H9 (cell line): ENCODE measurements at regions not wholly inside any gene's neighbourhood (a gene's known extent, or its start where the extent isn't known, plus 50 kb on each side); places are given as distances from the start of the nearest gene placed in this dataset.

ENCODE experiments used
- DNase-seq: peaks from one replicate; pipeline ENCODE4 v3.0.0-alpha.2; 2017
- H2AFZ ChIP-seq: one replicate; pipeline ENCODE4 v1.6.1; 2013; ENCODE audit warnings: mild to moderate bottlenecking, low read length, control low read depth, moderate library complexity
- H2AK5ac ChIP-seq: 2 replicates; pipeline ENCODE4 v1.6.1; 2013; ENCODE audit warnings: low read length, control low read depth, mixed read lengths; ENCODE audit not compliant: insufficient read length
- H2BK120ac ChIP-seq: one replicate; pipeline ENCODE4 v1.6.1; 2013; ENCODE audit warnings: low read depth, mild to moderate bottlenecking, low read length, control low read depth, inconsistent platforms; ENCODE audit not compliant: poor library complexity, severe bottlenecking
- H2BK12ac ChIP-seq: 2 replicates; pipeline ENCODE4 v1.6.1; 2013; ENCODE audit warnings: low read length, control low read depth, mixed read lengths, low read depth; ENCODE audit not compliant: insufficient read length
- H2BK15ac ChIP-seq: 2 replicates; pipeline ENCODE4 v1.6.1; 2013; ENCODE audit warnings: low read depth, low read length, control low read depth
- H2BK20ac ChIP-seq: one replicate; pipeline ENCODE4 v1.6.1; 2013; ENCODE audit warnings: low read depth, mild to moderate bottlenecking, low read length, control low read depth, inconsistent platforms; ENCODE audit not compliant: poor library complexity, severe bottlenecking
- H2BK5ac ChIP-seq: 2 replicates; pipeline ENCODE4 v1.6.1; 2013; ENCODE audit warnings: low read length, control low read depth, mixed read lengths; ENCODE audit not compliant: insufficient read length
- H3K14ac ChIP-seq: 2 replicates; pipeline ENCODE4 v1.6.1; 2013; ENCODE audit warnings: low read length, control low read depth; ENCODE audit not compliant: insufficient read depth
- H3K18ac ChIP-seq: 2 replicates; pipeline ENCODE4 v1.6.1; 2013; ENCODE audit warnings: low read depth, mild to moderate bottlenecking, mixed read lengths, low read length, control low read depth; ENCODE audit not compliant: insufficient read length
- H3K23ac ChIP-seq: 2 replicates; pipeline ENCODE4 v1.6.1; 2013; ENCODE audit warnings: low read length, control low read depth, mixed read lengths, low read depth; ENCODE audit not compliant: insufficient read length
- H3K23me2 ChIP-seq: 2 replicates; pipeline ENCODE4 v1.6.1; 2013; ENCODE audit warnings: low read depth, mild to moderate bottlenecking, mixed read lengths, low read length, control low read depth; ENCODE audit not compliant: insufficient read length, poor library complexity, severe bottlenecking
- H3K27ac ChIP-seq: 2 replicates; pipeline ENCODE4 v1.5.1; 2013; ENCODE audit warnings: low read length, control low read depth, mixed read lengths, low read depth; ENCODE audit not compliant: insufficient read length
- H3K27me3 ChIP-seq: 2 replicates; pipeline ENCODE4 v1.6.1; 2013; ENCODE audit warnings: low read length, control low read depth, inconsistent platforms; ENCODE audit not compliant: insufficient read depth
- H3K4ac ChIP-seq: 2 replicates; pipeline ENCODE4 v1.6.1; 2013; ENCODE audit warnings: low read depth, mild to moderate bottlenecking, control low read depth, inconsistent platforms, low read length, moderate library complexity
- H3K4me1 ChIP-seq: 2 replicates; pipeline ENCODE4 v1.6.1; 2013; ENCODE audit warnings: low read length, control low read depth, inconsistent platforms; ENCODE audit not compliant: insufficient read depth
- H3K4me2 ChIP-seq: 2 replicates; pipeline ENCODE4 v1.6.1; 2013; ENCODE audit warnings: low read length, control low read depth, mixed read lengths; ENCODE audit not compliant: insufficient read length, insufficient read depth
- H3K56ac ChIP-seq: 2 replicates; pipeline ENCODE4 v1.6.1; 2013; ENCODE audit warnings: low read depth, mild to moderate bottlenecking, mixed read lengths, low read length, control low read depth; ENCODE audit not compliant: insufficient read length
- H3K79me1 ChIP-seq: 2 replicates; pipeline ENCODE4 v1.6.1; 2013; ENCODE audit warnings: low read depth, mild to moderate bottlenecking, moderate library complexity, low read length, control low read depth, inconsistent platforms; ENCODE audit not compliant: insufficient read depth, poor library complexity, severe bottlenecking
- H3K79me2 ChIP-seq: 2 replicates; pipeline ENCODE4 v1.6.1; 2013; ENCODE audit warnings: low read length, control low read depth, inconsistent platforms; ENCODE audit not compliant: insufficient read depth
- H3K9ac ChIP-seq: 2 replicates; pipeline ENCODE4 v1.6.1; 2013; ENCODE audit warnings: low read length, control low read depth, mixed read lengths; ENCODE audit not compliant: insufficient read length; ENCODE audit errors: extremely low read depth
- H3K9me3 ChIP-seq: one replicate; pipeline ENCODE4 v1.6.1; 2013; ENCODE audit warnings: low read depth, low read length, inconsistent platforms; ENCODE audit not compliant: control insufficient read depth
- H3T11ph ChIP-seq: one replicate; pipeline ENCODE4 v1.6.1; 2013; ENCODE audit warnings: mild to moderate bottlenecking, low read length, control low read depth, inconsistent platforms
- H4K20me1 ChIP-seq: one replicate; pipeline ENCODE4 v1.6.1; 2013; ENCODE audit not compliant: control insufficient read depth, insufficient read length, insufficient read depth
- H4K5ac ChIP-seq: 2 replicates; pipeline ENCODE4 v1.6.1; 2013; ENCODE audit warnings: low read depth, mild to moderate bottlenecking, mixed read lengths, low read length, control low read depth; ENCODE audit not compliant: insufficient read length
- H4K8ac ChIP-seq: replicated peaks from 2 replicates; pipeline ENCODE4 v1.6.1; 2013; ENCODE audit warnings: low read length, control low read depth, mixed read lengths, low read depth; ENCODE audit not compliant: insufficient read length
- H4K91ac ChIP-seq: 2 replicates; pipeline ENCODE4 v1.6.1; 2013; ENCODE audit warnings: low read depth, mild to moderate bottlenecking, moderate library complexity, mixed read lengths, low read length, control low read depth; ENCODE audit not compliant: insufficient read length
- H3K27ac Mint-ChIP-seq, 3 experiments: 2 replicates in 2 of 3; 3 replicates in 1 of 3; pipeline ENCODE4 v1.8.0; 2020 to 2021; ENCODE audit warnings: mixed read lengths in 3 of 3, mild to moderate bottlenecking in 1 of 3, moderate library complexity in 1 of 3
- H3K27me3 Mint-ChIP-seq: 2 replicates; pipeline ENCODE4 v1.8.0; 2021; ENCODE audit warnings: low read depth, mild to moderate bottlenecking, moderate library complexity, mixed read lengths
- H3K36me3 Mint-ChIP-seq, 3 experiments: 2 replicates in 2 of 3; 3 replicates in 1 of 3; pipeline ENCODE4 v1.8.0; 2020 to 2021; ENCODE audit warnings: low read depth in 3 of 3, mixed read lengths in 3 of 3; ENCODE audit not compliant: insufficient read depth in 1 of 3
- H3K4me1 Mint-ChIP-seq, 2 experiments: 2 replicates each; pipeline ENCODE4 v1.8.0; 2020; ENCODE audit warnings: mixed read lengths in 2 of 2
- H3K4me3 Mint-ChIP-seq, 2 experiments: 2 replicates in 1 of 2; 3 replicates in 1 of 2; pipeline ENCODE4 v1.8.0; 2020 to 2021; ENCODE audit warnings: mild to moderate bottlenecking in 2 of 2, mixed read lengths in 2 of 2, moderate library complexity in 1 of 2
- H3K9me3 Mint-ChIP-seq, 2 experiments: 2 replicates in 1 of 2; 3 replicates in 1 of 2; pipeline ENCODE4 v1.8.0; 2020; ENCODE audit warnings: mild to moderate bottlenecking in 2 of 2, mixed read lengths in 2 of 2, moderate library complexity in 1 of 2
- WGBS: extraction: QIAGEN DNeasy Blood & Tissue Kit; methylation state at CpG from one replicate; pipeline ENCODE4 v1.1.7; 2013; ENCODE audit warnings: missing lambda C conversion rate, low lambda C conversion rate, mixed read lengths; ENCODE audit not compliant: insufficient read length; ENCODE audit errors: extremely low coverage; 5-methylcytosine and 5-hydroxymethylcytosine counted together
- TF ChIP-seq, protein P1 (sequence below): fragments of 200-600 bp; sonication (generic); conservative IDR thresholded peaks from 3 replicates; pipeline ENCODE4 v1.8.0; 2021; ENCODE audit warnings: antibody characterized with exemption, mild to moderate bottlenecking

DNA sequence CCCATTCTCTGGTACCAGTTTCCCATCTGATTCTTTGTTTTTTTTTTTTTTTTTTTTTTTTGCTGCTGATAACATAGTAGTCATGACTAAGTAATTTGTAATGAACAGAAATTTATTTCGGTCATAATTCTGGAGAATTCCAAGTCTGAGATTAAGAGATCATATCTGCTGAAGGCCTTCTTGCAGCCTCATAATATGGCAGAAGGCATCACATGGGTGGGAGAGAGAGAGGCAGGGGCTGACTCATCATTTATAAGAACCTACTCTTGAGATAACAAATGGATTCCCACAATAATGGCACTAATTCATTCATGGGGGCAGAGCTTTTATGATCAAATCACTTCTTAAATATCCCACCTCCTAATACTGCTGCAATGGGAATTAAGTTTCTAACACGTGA lies 1034.3 kb downstream of the STIM2 start:
- Histone ChIP-seq H3K23me2 (no peaks in the 10 kb centered on the region), H2BK20ac (no peak overlapping the region), H4K5ac (no peak overlapping the region), H2AFZ (no peak overlapping the region), H3K14ac (no peak overlapping the region), H3K79me1 (no peaks in the 10 kb centered on the region), H3K18ac (no peak overlapping the region), H3K4ac (no peak overlapping the region), H4K20me1 (no peaks in the 10 kb centered on the region), H3K27me3 (no peaks in the 10 kb centered on the region), H3K23ac (no peak overlapping the region), H4K91ac (no peak overlapping the region), H3K9me3 (no peaks in the 10 kb centered on the region), H3K9ac (no peak overlapping the region), H3K56ac (no peak overlapping the region), H2BK120ac (no peak overlapping the region), H2AK5ac (no peak overlapping the region), H2BK12ac (no peak overlapping the region), H2BK5ac (no peak overlapping the region), H3K4me1 (no peaks in the 10 kb centered on the region), H3K4me2 (no peak overlapping the region), H4K8ac (no peak overlapping the region), H3K79me2 (no peaks in the 10 kb centered on the region), H3T11ph (no peak overlapping the region), H2BK15ac (no peak overlapping the region), H3K27ac (no peak overlapping the region)
- Mint-ChIP-seq H3K36me3 (peaks cover 0 to 7% (median 6%) of the 10 kb centered on the region in 3 experiments; a peak in 4 of 7 replicates), H3K4me3 (no peak overlapping the region), H3K27ac (no peak overlapping the region), H3K27me3 (no peaks in the 10 kb centered on the region; the same call in 1 of the 2 replicates), H3K9me3 (peaks cover 6 to 16% of the 10 kb centered on the region in 2 experiments; a peak in 3 of 5 replicates), H3K4me1 (peaks cover 7 to 10% of the 10 kb centered on the region in 2 experiments)
- no peak for DNase-seq
- TF ChIP-seq, protein P1, sequence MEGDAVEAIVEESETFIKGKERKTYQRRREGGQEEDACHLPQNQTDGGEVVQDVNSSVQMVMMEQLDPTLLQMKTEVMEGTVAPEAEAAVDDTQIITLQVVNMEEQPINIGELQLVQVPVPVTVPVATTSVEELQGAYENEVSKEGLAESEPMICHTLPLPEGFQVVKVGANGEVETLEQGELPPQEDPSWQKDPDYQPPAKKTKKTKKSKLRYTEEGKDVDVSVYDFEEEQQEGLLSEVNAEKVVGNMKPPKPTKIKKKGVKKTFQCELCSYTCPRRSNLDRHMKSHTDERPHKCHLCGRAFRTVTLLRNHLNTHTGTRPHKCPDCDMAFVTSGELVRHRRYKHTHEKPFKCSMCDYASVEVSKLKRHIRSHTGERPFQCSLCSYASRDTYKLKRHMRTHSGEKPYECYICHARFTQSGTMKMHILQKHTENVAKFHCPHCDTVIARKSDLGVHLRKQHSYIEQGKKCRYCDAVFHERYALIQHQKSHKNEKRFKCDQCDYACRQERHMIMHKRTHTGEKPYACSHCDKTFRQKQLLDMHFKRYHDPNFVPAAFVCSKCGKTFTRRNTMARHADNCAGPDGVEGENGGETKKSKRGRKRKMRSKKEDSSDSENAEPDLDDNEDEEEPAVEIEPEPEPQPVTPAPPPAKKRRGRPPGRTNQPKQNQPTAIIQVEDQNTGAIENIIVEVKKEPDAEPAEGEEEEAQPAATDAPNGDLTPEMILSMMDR, result no peak
- WGBS, result no CpG with 5 or more reads among the region's 2 CpGs
